Adrenal gland (tissue), 5 donors: ENCODE measurements at regions not wholly inside any gene's neighbourhood (a gene's known extent, or its start where the extent isn't known, plus 50 kb on each side); places are given as distances from the start of the nearest gene placed in this dataset.

Experiments used
- POLR2A ChIP-seq, 2 donors: fragments of 450-650 bp; IDR thresholded peaks; one replicate each; pipeline ENCODE4 v1.6.1; 2017; ENCODE audit warnings: antibody characterized with exemption in 2 of 2, mild to moderate bottlenecking in 2 of 2, moderate library complexity in 1 of 2
- TF ChIP-seq, protein P1 (sequence below), 6 experiments: fragments of 450-650 bp in 4 of 6; fragments of 200-600 bp in 2 of 6; sonication (generic) in 1 of 6; IDR thresholded peaks; 1 replicate in 5 of 6; 2 replicates in 1 of 6; pipeline versions ENCODE4 v1.5.1 to v1.8.0; 2016 to 2021; ENCODE audit warnings: antibody characterized with exemption in 6 of 6, mild to moderate bottlenecking in 2 of 6, moderate library complexity in 1 of 6
- donor health status: DM: no; HTN: no; CAD: no.

DNA sequence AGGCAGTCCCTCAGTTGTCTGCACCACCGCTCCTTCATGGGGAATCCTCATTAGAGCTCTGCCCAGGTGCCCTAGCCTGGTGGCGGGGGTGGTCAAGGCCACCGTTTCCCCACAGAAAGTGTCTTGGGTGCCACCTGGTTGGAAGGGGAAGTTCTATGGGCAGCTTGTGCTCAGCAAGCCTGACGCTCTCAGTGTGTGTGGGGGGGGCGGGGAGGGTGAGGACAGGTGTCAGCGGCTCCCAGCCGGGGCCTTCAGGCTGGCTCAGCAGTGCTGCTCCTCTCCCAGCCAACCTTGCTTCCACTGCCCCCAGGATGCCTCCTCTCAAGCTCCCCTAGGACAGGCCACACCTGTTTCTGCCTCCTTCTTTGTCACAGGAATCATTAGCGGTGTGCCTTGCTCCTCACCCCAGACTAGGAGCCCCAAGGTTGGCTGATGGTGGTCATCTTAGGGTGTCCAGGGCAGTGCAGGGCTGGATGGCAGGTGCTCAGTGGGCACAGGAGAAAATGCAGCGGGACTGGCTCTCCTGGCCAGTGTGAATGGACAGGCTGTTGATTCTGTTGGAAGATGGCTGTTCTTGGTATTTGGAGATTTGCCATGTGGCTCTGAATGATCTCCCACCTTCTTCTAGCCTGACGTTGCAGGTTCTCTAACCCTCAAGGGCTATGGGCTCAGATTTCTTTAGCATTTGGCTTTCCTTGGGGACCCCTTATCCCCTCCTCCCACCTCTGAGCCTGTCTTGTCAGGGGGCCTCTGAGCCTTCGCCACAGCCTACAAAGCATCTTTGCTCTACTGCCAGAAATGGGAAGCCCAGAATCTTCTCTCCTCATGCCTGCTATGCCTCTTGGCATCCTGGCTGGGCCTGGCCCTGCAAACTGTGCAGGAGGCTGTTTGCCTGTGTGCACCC lies 185.8 kb upstream of the HS6ST1 start:
- TF ChIP-seq POLR2A (IDR thresholded peaks at IDR 0.05): no peak
- TF ChIP-seq, protein P1, sequence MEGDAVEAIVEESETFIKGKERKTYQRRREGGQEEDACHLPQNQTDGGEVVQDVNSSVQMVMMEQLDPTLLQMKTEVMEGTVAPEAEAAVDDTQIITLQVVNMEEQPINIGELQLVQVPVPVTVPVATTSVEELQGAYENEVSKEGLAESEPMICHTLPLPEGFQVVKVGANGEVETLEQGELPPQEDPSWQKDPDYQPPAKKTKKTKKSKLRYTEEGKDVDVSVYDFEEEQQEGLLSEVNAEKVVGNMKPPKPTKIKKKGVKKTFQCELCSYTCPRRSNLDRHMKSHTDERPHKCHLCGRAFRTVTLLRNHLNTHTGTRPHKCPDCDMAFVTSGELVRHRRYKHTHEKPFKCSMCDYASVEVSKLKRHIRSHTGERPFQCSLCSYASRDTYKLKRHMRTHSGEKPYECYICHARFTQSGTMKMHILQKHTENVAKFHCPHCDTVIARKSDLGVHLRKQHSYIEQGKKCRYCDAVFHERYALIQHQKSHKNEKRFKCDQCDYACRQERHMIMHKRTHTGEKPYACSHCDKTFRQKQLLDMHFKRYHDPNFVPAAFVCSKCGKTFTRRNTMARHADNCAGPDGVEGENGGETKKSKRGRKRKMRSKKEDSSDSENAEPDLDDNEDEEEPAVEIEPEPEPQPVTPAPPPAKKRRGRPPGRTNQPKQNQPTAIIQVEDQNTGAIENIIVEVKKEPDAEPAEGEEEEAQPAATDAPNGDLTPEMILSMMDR (IDR thresholded peaks at IDR 0.05): no peak
